GM12801 (cell line): ENCODE measurements at regions not wholly inside any gene's neighbourhood (a gene's known extent, or its start where the extent isn't known, plus 50 kb on each side); places are given as distances from the start of the nearest gene placed in this dataset.

Experiments used
- TF ChIP-seq, protein P1 (sequence below): IDR thresholded peaks from one replicate; pipeline ENCODE4 v1.5.1; 2011; ENCODE audit warnings: control low read depth; ENCODE audit not compliant: insufficient read length; ENCODE audit errors: extremely low read depth

DNA sequence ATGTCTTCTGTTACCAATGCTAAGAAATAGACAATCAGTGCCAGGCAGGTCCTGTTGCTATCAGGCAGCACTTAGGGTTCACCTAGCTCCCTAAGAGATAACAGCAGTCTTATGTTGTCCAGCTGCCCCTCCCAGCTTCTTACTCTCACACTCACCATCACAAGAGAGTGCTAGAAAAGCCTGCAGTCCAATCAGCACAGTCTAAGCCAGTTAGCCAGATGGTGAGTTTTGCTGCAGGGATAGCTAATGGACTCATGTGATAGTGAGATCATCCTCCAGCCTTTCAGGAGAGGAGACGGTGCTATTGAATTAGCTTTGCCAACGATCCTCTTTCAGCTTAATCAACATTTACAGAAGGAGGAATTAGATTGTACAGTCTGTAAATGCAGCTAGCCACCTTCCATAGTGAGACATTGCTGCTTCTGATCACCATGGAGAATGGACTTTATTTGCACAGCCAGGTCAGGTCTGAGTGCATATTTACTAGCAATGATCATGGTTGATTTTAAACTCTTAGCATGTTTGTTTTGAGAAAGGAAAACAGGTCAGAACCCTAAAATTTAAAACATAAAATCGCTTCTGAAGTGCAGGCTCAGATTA is 438.3 kb downstream of the CENPC start:
- TF ChIP-seq, protein P1, sequence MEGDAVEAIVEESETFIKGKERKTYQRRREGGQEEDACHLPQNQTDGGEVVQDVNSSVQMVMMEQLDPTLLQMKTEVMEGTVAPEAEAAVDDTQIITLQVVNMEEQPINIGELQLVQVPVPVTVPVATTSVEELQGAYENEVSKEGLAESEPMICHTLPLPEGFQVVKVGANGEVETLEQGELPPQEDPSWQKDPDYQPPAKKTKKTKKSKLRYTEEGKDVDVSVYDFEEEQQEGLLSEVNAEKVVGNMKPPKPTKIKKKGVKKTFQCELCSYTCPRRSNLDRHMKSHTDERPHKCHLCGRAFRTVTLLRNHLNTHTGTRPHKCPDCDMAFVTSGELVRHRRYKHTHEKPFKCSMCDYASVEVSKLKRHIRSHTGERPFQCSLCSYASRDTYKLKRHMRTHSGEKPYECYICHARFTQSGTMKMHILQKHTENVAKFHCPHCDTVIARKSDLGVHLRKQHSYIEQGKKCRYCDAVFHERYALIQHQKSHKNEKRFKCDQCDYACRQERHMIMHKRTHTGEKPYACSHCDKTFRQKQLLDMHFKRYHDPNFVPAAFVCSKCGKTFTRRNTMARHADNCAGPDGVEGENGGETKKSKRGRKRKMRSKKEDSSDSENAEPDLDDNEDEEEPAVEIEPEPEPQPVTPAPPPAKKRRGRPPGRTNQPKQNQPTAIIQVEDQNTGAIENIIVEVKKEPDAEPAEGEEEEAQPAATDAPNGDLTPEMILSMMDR: no peak

DNA sequence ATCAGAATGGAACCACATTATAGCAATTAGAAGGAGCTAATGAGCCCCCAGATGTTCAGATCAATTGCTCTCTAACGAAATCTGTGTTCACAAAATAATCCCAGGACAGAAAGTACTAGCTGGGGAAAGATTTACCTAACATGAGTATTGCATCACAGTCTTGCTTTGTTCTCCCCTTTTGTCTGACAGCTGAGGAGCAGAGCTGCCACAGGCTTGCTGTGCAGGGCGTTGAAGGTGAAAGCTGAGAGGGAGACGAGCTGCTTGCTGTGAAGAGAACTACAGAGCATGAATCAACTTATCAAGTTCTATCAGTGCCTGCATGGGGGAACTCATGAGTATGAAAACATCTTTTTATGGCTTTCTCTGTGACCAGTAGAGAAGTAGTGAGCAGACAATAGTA is 441.2 kb downstream of the CENPC start:
- TF ChIP-seq, protein P1: no peak

DNA sequence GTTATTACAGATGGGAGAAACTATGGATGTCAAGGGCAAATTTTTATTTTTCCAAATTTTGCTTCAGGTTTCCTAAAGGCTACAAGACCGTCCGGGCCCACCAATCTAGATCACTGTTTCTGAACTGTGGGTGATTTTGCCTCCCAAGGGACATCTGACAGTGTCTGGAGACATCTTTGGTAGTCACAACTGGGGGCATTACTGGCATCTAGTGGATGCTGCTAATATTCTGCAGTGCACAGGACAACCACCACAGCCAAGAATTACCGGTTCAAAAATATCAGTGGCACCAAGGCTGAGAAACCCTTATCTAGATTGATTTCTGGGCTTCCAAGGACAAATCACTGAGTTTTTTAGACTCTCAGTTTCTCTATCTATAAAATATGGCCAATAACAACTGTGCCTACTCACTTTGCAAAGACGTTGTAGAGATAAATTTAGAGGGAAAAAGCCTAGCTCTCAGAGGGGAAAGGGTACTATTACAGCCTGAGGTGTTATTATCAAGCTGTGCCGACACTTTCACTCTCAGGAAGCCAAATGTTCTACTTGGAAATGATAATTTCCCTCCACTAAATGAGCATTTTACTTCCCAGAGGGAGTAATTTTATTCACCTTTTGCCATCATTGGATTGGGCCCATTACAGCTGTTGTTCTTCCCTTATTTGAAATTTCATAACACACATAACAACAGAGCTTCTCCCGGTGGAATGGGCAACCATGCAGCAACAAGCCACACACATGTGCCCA is 442.1 kb downstream of the CENPC start:
- TF ChIP-seq, protein P1: no peak

DNA sequence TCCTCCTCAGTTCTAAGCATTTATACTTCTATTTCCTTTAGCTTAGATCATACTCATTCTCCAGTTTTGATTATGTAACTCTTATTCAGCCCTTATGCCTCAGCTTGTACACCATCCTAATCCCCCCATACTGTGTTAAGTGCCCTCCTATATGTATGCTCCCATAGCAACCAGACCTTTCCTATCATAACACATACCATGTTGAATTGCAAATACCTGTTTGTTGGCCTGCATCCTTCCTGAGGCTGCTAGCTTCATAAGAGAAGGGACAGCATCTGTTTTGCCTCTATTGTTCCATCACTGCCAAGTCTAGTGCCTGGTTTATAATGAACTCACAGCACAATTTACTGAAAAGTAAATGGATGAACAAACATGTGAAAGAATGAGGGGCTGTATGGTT is 443.7 kb downstream of the CENPC start:
- TF ChIP-seq, protein P1: no peak

DNA sequence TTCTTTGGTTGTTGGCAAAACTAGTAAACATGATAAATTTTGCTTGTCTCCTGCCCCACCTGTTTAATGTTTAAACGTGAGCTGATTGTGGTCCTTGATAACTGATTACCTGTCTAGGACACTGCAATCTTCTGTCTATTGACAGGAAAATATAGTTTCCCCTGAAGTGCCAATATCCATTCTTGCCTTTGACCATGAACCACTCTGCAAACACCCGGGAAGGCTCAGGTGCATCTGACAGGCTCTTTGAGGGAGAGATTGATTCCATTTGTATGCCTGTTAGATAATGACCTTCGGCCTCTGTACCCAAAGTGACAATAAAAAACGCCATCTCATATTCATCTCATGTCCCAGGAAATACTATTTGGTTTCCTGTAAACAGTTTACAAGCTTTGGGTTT is 453.0 kb downstream of the CENPC start:
- TF ChIP-seq, protein P1: no peak

DNA sequence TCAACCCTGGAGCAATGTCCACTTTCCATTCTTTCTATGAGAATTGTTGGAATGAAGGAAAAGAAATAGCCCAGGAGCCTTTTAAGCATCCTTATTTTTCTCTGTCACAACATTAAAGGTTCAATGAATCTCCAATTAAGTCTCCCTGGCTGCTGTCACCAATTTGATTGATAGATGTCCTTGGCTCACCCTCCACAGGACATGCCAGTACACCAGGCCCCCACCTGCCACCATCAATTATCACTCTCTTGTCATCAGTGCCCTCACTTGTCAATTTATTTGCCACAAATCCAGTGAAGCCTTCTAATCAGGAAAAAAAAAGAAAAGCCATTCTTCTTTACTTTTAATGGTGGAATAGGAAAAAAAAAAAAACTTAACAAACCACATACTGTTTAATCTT is 453.6 kb downstream of the CENPC start:
- TF ChIP-seq, protein P1: no peak

DNA sequence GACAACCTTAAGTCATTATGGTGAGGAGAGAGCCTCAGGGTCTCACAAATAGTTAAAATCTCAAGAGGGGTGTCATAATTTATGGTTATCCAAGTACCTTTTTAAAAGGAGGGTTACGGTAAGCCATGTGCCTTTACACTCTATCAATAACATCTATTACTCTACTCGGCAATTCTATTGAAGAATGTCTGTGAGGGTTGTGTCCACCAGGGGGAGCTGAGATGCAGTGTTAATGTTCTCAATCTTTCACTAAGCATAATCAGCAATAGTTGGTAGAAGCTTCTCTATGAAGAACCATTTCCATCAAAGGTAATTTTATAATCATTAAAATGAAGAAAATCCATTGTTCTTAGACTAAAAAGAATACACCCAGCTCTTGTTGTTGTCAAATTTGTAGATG is 457.4 kb downstream of the CENPC start:
- TF ChIP-seq, protein P1: no peak
